Cardiac muscle cell (in vitro differentiated cells and primary cell): ENCODE measurements at regions not wholly inside any gene's neighbourhood (a gene's known extent, or its start where the extent isn't known, plus 50 kb on each side); places are given as distances from the start of the nearest gene placed in this dataset.

ENCODE experiments used
- DNase-seq, 2 donors: peaks; one replicate each; pipeline versions ENCODE4 v3.0.0 to v3.0.0-alpha.2; 2010 to 2017; ENCODE audit warnings: low read depth in 1 of 2, low spot score in 1 of 2
- H3K27ac ChIP-seq: fragments of 200-600 bp; sonication (generic); 2 replicates; pipeline ENCODE4 v1.5.1; 2016
- H3K27me3 ChIP-seq: fragments of 200-600 bp; sonication (generic); 2 replicates; pipeline ENCODE4 v1.6.0; 2016; ENCODE audit warnings: control low read depth
- H3K36me3 ChIP-seq: fragments of 200-600 bp; sonication (generic); 2 replicates; pipeline ENCODE4 v1.5.1; 2016; ENCODE audit warnings: control low read depth
- H3K4me1 ChIP-seq: fragments of 200-600 bp; sonication (generic); 2 replicates; pipeline ENCODE4 v1.8.1; 2017; ENCODE audit warnings: low read depth, mild to moderate bottlenecking, mixed run types
- H3K4me3 ChIP-seq: fragments of 200-600 bp; sonication (generic); 2 replicates; pipeline ENCODE4 v1.5.1; 2016; ENCODE audit warnings: mild to moderate bottlenecking
- H3K9me3 ChIP-seq: fragments of 200-600 bp; sonication (generic); 2 replicates; pipeline ENCODE4 v1.5.1; 2017; ENCODE audit warnings: low read depth, mild to moderate bottlenecking, control low read depth
- TF ChIP-seq, protein P1 (sequence below): IDR thresholded peaks from 2 replicates; pipeline ENCODE4 v1.5.1; 2012; ENCODE audit warnings: low read depth, mild to moderate bottlenecking, low read length

DNA sequence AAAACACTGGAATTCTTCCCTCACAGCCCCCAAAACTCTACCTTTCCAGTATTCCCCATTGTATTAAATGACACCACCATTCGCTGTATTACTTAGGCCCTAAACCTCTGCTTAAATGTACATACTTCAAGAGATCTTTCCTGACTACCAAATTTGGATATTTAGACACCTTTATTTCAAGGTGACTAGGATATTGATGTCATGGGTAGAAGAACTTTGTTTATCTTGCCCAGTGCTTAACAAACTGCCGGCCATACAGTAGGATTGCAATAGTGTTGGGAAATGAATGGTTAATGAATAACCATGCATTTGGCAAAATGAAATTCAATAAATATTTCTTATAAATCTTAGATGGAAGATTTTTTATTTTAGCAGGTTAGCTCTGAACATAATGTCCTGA lies 86.2 kb upstream of the CA10 start:
- TF ChIP-seq, protein P1, sequence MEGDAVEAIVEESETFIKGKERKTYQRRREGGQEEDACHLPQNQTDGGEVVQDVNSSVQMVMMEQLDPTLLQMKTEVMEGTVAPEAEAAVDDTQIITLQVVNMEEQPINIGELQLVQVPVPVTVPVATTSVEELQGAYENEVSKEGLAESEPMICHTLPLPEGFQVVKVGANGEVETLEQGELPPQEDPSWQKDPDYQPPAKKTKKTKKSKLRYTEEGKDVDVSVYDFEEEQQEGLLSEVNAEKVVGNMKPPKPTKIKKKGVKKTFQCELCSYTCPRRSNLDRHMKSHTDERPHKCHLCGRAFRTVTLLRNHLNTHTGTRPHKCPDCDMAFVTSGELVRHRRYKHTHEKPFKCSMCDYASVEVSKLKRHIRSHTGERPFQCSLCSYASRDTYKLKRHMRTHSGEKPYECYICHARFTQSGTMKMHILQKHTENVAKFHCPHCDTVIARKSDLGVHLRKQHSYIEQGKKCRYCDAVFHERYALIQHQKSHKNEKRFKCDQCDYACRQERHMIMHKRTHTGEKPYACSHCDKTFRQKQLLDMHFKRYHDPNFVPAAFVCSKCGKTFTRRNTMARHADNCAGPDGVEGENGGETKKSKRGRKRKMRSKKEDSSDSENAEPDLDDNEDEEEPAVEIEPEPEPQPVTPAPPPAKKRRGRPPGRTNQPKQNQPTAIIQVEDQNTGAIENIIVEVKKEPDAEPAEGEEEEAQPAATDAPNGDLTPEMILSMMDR = no peak
- Histone ChIP-seq H3K9me3 (no peaks in the 10 kb centered on the region), H3K27ac (no peak overlapping the region), H3K4me3 (no peak overlapping the region), H3K4me1 (no peaks in the 10 kb centered on the region), H3K27me3 (no peaks in the 10 kb centered on the region), H3K36me3 (no peaks in the 10 kb centered on the region)
- no peak for DNase-seq

GRCh38 chr17:52242268-52242667 lies 83.8 kb upstream of the CA10 start:
- Histone ChIP-seq H3K4me1 (no peaks in the 10 kb centered on the region), H3K27ac (no peak overlapping the region), H3K36me3 (no peaks in the 10 kb centered on the region), H3K27me3 (no peaks in the 10 kb centered on the region), H3K4me3 (no peak overlapping the region), H3K9me3 (no peaks in the 10 kb centered on the region)
- TF ChIP-seq, protein P1 = no peak
- no peak for DNase-seq

GRCh38 chr17:52237151-52237550 lies 78.6 kb upstream of the CA10 start:
- TF ChIP-seq, protein P1 = no peak
- Histone ChIP-seq H3K9me3 (no peaks in the 10 kb centered on the region), H3K4me1 (no peaks in the 10 kb centered on the region), H3K36me3 (no peaks in the 10 kb centered on the region), H3K27ac (no peak overlapping the region), H3K4me3 (no peak overlapping the region), H3K27me3 (no peaks in the 10 kb centered on the region)
- DNase-seq = no peak

DNA sequence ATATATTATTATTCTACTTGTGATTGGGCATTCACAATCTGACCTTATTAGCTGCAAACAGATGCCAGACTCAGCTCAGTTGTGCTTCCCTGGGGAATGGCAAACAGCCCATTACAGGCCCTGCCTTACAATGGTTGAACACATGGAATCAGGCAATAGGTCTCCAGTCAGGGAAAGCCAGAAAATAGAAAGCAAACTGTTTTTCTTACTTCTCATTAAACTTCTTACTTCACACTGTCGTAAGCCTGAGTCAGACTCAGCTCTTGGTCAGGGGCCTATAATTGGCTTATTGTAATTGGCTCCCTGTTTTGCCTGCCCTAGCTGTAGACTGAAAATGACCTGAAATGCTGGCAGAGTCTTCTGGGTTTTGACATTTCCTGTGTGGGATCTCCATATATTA lies 77.0 kb upstream of the CA10 start:
- DNase-seq = no peak
- Histone ChIP-seq H3K36me3 (no peaks in the 10 kb centered on the region), H3K9me3 (no peaks in the 10 kb centered on the region), H3K27me3 (no peaks in the 10 kb centered on the region), H3K4me3 (no peak overlapping the region), H3K27ac (no peak overlapping the region), H3K4me1 (no peaks in the 10 kb centered on the region)
- TF ChIP-seq, protein P1 = no peak

DNA sequence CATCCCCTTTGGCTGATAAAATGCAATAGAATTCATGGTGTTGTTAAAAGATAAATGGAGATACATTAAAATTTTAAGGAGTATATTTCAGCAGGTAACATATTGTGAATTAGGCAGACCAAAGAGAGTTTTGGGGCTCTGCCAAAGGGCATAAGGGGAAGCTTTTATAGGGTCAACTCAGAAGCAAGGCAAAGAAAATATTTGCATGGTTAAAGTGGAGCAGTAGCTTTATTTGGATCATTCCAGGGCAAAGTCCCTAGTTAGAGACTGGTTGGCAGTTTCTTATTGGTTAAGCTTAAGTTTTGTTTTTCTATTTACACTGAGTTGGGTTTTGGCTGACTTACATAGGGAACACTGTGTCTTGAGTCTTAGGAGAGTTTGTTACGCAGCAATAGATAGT lies 75.1 kb upstream of the CA10 start:
- TF ChIP-seq, protein P1 = no peak

GRCh38 chr17:52233176-52233575 lies 74.7 kb upstream of the CA10 start:
- TF ChIP-seq, protein P1 = no peak
- Histone ChIP-seq H3K27ac (no peak overlapping the region), H3K36me3 (no peaks in the 10 kb centered on the region), H3K4me1 (no peaks in the 10 kb centered on the region), H3K9me3 (no peaks in the 10 kb centered on the region), H3K27me3 (no peaks in the 10 kb centered on the region), H3K4me3 (no peak overlapping the region)
- DNase-seq = no peak

More for the DNA sequence above, 75.1 kb upstream of the CA10 start:
- H3K27me3 ChIP-seq = no peaks in the 10 kb centered on the region
- H3K4me3 ChIP-seq = no peak overlapping the region
- H3K9me3 ChIP-seq = no peaks in the 10 kb centered on the region
- H3K27ac ChIP-seq = no peak overlapping the region
- H3K4me1 ChIP-seq = no peaks in the 10 kb centered on the region
- no peak for DNase-seq
- no peaks in the 10 kb centered on the region for H3K36me3 ChIP-seq
